Nephron (organoid): ENCODE measurements at regions not wholly inside any gene's neighbourhood (a gene's known extent, or its start where the extent isn't known, plus 50 kb on each side); places are given as distances from the start of the nearest gene placed in this dataset.

Source experiments
- H3K27ac Mint-ChIP-seq, 3 experiments: 2 replicates each; pipeline ENCODE4 v1.8.0; 2020; ENCODE audit warnings: mixed read lengths in 3 of 3, mild to moderate bottlenecking in 2 of 3, moderate library complexity in 1 of 3
- H3K27me3 Mint-ChIP-seq: 2 replicates; pipeline ENCODE4 v1.8.0; 2021; ENCODE audit warnings: low read depth, mild to moderate bottlenecking, moderate library complexity, mixed read lengths
- H3K36me3 Mint-ChIP-seq: 2 replicates; pipeline ENCODE4 v1.8.0; 2020; ENCODE audit warnings: low read depth, mixed read lengths
- H3K4me1 Mint-ChIP-seq: 2 replicates; pipeline ENCODE4 v1.8.0; 2020; ENCODE audit warnings: mixed read lengths
- H3K4me3 Mint-ChIP-seq, 3 experiments: 2 replicates each; pipeline ENCODE4 v1.8.0; 2020; ENCODE audit warnings: mild to moderate bottlenecking in 3 of 3, mixed read lengths in 3 of 3, moderate library complexity in 2 of 3
- H3K9me3 Mint-ChIP-seq: 2 replicates; pipeline ENCODE4 v1.8.0; 2020; ENCODE audit warnings: mixed read lengths
- CTCF ChIP-seq, 3 experiments: fragments of 200-600 bp; sonication (generic); IDR thresholded peaks; one replicate each; pipeline ENCODE4 v1.5.0; 2021; ENCODE audit warnings: antibody characterized with exemption in 3 of 3; ENCODE audit not compliant: unreplicated experiment in 3 of 3

- Mint-ChIP-seq H3K9me3 (no peaks in the 10 kb centered on the region), H3K4me1 (peaks cover 5% of the 10 kb centered on the region), H3K27me3 (peaks cover 13% of the 10 kb centered on the region), H3K27ac (no peak overlapping the region), H3K36me3 (no peaks in the 10 kb centered on the region), H3K4me3 (no peak overlapping the region)
- no peak for TF ChIP-seq CTCF (IDR thresholded peaks at IDR 0.05; ENCODE audit: unreplicated experiment in 3 of 3)
Observed at GRCh38 chr7:354597-355470, 64.9 kb downstream of the FOXL3 start.

- Mint-ChIP-seq H3K27ac (no peak overlapping the region), H3K4me3 (no peak overlapping the region), H3K4me1 (peaks cover 9% of the 10 kb centered on the region), H3K9me3 (no peaks in the 10 kb centered on the region), H3K27me3 (peaks cover 19% of the 10 kb centered on the region), H3K36me3 (no peaks in the 10 kb centered on the region)
- TF ChIP-seq CTCF (IDR thresholded peaks at IDR 0.05; ENCODE audit: unreplicated experiment in 3 of 3): no peak
Observed at GRCh38 chr7:355568-355967, 65.6 kb downstream of the FOXL3 start.

- Mint-ChIP-seq H3K27ac (no peak overlapping the region), H3K27me3 (peaks cover 24% of the 10 kb centered on the region), H3K4me1 (peaks cover 14% of the 10 kb centered on the region), H3K36me3 (no peaks in the 10 kb centered on the region), H3K9me3 (no peaks in the 10 kb centered on the region), H3K4me3 (no peak overlapping the region)
- no peak for TF ChIP-seq CTCF (IDR thresholded peaks at IDR 0.05; ENCODE audit: unreplicated experiment in 3 of 3)
Observed at GRCh38 chr7:356087-356486, 66.1 kb downstream of the FOXL3 start.

- no peak for TF ChIP-seq CTCF (IDR thresholded peaks at IDR 0.05; ENCODE audit: unreplicated experiment in 3 of 3)
- Mint-ChIP-seq H3K4me3 (no peak overlapping the region), H3K27me3 (peaks cover 25% of the 10 kb centered on the region), H3K36me3 (no peaks in the 10 kb centered on the region), H3K4me1 (peaks cover 19% of the 10 kb centered on the region), H3K27ac (peak overlapping the region in 1 of 3 experiments; percentile 64), H3K9me3 (peaks cover 2% of the 10 kb centered on the region)
Observed at GRCh38 chr7:356691-357462, 66.9 kb downstream of the FOXL3 start.

GRCh38 chr7:357531-358209 lies 67.7 kb downstream of the FOXL3 start:
- Mint-ChIP-seq H3K4me1 (peaks cover 27% of the 10 kb centered on the region), H3K27me3 (peaks cover 29% of the 10 kb centered on the region), H3K9me3 (peaks cover 3% of the 10 kb centered on the region), H3K4me3 (no peak overlapping the region), H3K27ac (peak overlapping the region in 2 of 3 experiments; percentile 45 to 49), H3K36me3 (no peaks in the 10 kb centered on the region)
- TF ChIP-seq CTCF (IDR thresholded peaks at IDR 0.05; ENCODE audit: unreplicated experiment in 3 of 3): no peak
